ENCODE measurements at regions not wholly inside any gene's neighbourhood (a gene's known extent, or its start where the extent isn't known, plus 50 kb on each side); places are given as distances from the start of the nearest gene placed in this dataset.

- DNase-seq (ENCODE audit: low read depth in 2 of 2), result peak; percentile 36 to 74
- H3K9ac ChIP-seq (ENCODE audit: insufficient read depth, low read length), result no peak overlapping the region
- no peak overlapping the region for H3K27ac ChIP-seq (ENCODE audit: insufficient read depth, low read length)
- no peaks in the 10 kb centered on the region for H3K4me1 ChIP-seq (ENCODE audit: control insufficient read depth, extremely low read depth, insufficient read depth, low read length)
- no peak overlapping the region for H3K4me3 ChIP-seq (replicated peaks in 1 of 4; ENCODE audit: control extremely low read depth in 1 of 4, insufficient read depth in 1 of 4, low read depth in 3 of 4, low read length in 4 of 4)
- no peak for TF ChIP-seq EZH2 (IDR thresholded peaks at IDR 0.05; ENCODE audit: low read length, missing control alignments)
- peak; percentile 92 to 97 for TF ChIP-seq CTCF (conservative IDR thresholded peaks at IDR 0.05 in 1 of 2, IDR thresholded peaks at IDR 0.05 in 1 of 2; ENCODE audit: low read depth in 1 of 2, low read length in 2 of 2)
- no peak overlapping the region for H2AFZ ChIP-seq (ENCODE audit: low read length)
- H3K36me3 ChIP-seq (ENCODE audit: control insufficient read depth, insufficient read depth, low read length), result no peaks in the 10 kb centered on the region
- no peak overlapping the region for H3K4me2 ChIP-seq (ENCODE audit: extremely low read depth, insufficient read depth, low read length)
- H3K27me3 ChIP-seq (ENCODE audit: control insufficient read depth, insufficient read depth, low read length), result no peaks in the 10 kb centered on the region
- H4K20me1 ChIP-seq (ENCODE audit: control insufficient read depth, extremely low read depth, insufficient read depth, low read length), result no peaks in the 10 kb centered on the region
- H3K79me2 ChIP-seq (ENCODE audit: control insufficient read depth, insufficient read depth, low read length), result no peaks in the 10 kb centered on the region
- H3K9me3 ChIP-seq (ENCODE audit: control insufficient read depth, insufficient read depth, low read depth, low read length), result no peaks in the 10 kb centered on the region
These were observed 99.8 kb upstream of the FOXA2 start for GRCh38 chr20:22684072-22684762.

- no peaks in the 10 kb centered on the region for H3K4me1 ChIP-seq (ENCODE audit: control insufficient read depth, extremely low read depth, insufficient read depth, low read length)
- H4K20me1 ChIP-seq (ENCODE audit: control insufficient read depth, extremely low read depth, insufficient read depth, low read length), result no peaks in the 10 kb centered on the region
- H3K9me3 ChIP-seq (ENCODE audit: control insufficient read depth, insufficient read depth, low read depth, low read length), result no peaks in the 10 kb centered on the region
- H3K4me2 ChIP-seq (ENCODE audit: extremely low read depth, insufficient read depth, low read length), result no peak overlapping the region
- no peak overlapping the region for H3K27ac ChIP-seq (ENCODE audit: insufficient read depth, low read length)
- DNase-seq (ENCODE audit: low read depth in 2 of 2), result no peak
- no peak overlapping the region for H3K9ac ChIP-seq (ENCODE audit: insufficient read depth, low read length)
- TF ChIP-seq CTCF (conservative IDR thresholded peaks at IDR 0.05 in 1 of 2, IDR thresholded peaks at IDR 0.05 in 1 of 2; ENCODE audit: low read depth in 1 of 2, low read length in 2 of 2), result no peak
- TF ChIP-seq EZH2 (IDR thresholded peaks at IDR 0.05; ENCODE audit: low read length, missing control alignments), result no peak
- H2AFZ ChIP-seq (ENCODE audit: low read length), result no peak overlapping the region
- no peaks in the 10 kb centered on the region for H3K79me2 ChIP-seq (ENCODE audit: control insufficient read depth, insufficient read depth, low read length)
- no peaks in the 10 kb centered on the region for H3K27me3 ChIP-seq (ENCODE audit: control insufficient read depth, insufficient read depth, low read length)
- no peak overlapping the region for H3K4me3 ChIP-seq (replicated peaks in 1 of 4; ENCODE audit: control extremely low read depth in 1 of 4, insufficient read depth in 1 of 4, low read depth in 3 of 4, low read length in 4 of 4)
- no peaks in the 10 kb centered on the region for H3K36me3 ChIP-seq (ENCODE audit: control insufficient read depth, insufficient read depth, low read length)
These were observed 100.5 kb upstream of the FOXA2 start for GRCh38 chr20:22684763-22685443.

GRCh38 chr20:22686097-22686496 is 101.7 kb upstream of the FOXA2 start:
- TF ChIP-seq EZH2 (IDR thresholded peaks at IDR 0.05; ENCODE audit: low read length, missing control alignments) (no peak), CTCF (conservative IDR thresholded peaks at IDR 0.05 in 1 of 2, IDR thresholded peaks at IDR 0.05 in 1 of 2; ENCODE audit: low read depth in 1 of 2, low read length in 2 of 2) (no peak)
- H2AFZ ChIP-seq (ENCODE audit: low read length), result peak overlapping the region; percentile 83
- H3K27me3 ChIP-seq (ENCODE audit: control insufficient read depth, insufficient read depth, low read length), result no peaks in the 10 kb centered on the region
- H3K27ac ChIP-seq (ENCODE audit: insufficient read depth, low read length), result no peak overlapping the region
- no peaks in the 10 kb centered on the region for H3K36me3 ChIP-seq (ENCODE audit: control insufficient read depth, insufficient read depth, low read length)
- no peak overlapping the region for H3K4me2 ChIP-seq (ENCODE audit: extremely low read depth, insufficient read depth, low read length)
- no peaks in the 10 kb centered on the region for H3K79me2 ChIP-seq (ENCODE audit: control insufficient read depth, insufficient read depth, low read length)
- no peaks in the 10 kb centered on the region for H4K20me1 ChIP-seq (ENCODE audit: control insufficient read depth, extremely low read depth, insufficient read depth, low read length)
- no peaks in the 10 kb centered on the region for H3K9me3 ChIP-seq (ENCODE audit: control insufficient read depth, insufficient read depth, low read depth, low read length)
- H3K4me3 ChIP-seq (replicated peaks in 1 of 4; ENCODE audit: control extremely low read depth in 1 of 4, insufficient read depth in 1 of 4, low read depth in 3 of 4, low read length in 4 of 4), result no peak overlapping the region
- no peaks in the 10 kb centered on the region for H3K4me1 ChIP-seq (ENCODE audit: control insufficient read depth, extremely low read depth, insufficient read depth, low read length)
- no peak overlapping the region for H3K9ac ChIP-seq (ENCODE audit: insufficient read depth, low read length)
- DNase-seq (ENCODE audit: low read depth in 2 of 2), result peak; percentile 35 to 61
